ENCODE measurements at regions not wholly inside any gene's neighbourhood (a gene's known extent, or its start where the extent isn't known, plus 50 kb on each side); places are given as distances from the start of the nearest gene placed in this dataset.

GRCh38 chr1:87599569-87599968 lies 270.9 kb downstream of the LMO4 start:
- TF ChIP-seq CTCF (conservative IDR thresholded peaks at IDR 0.05 in 1 of 2, IDR thresholded peaks at IDR 0.05 in 1 of 2; ENCODE audit: extremely low read depth in 1 of 2, insufficient read depth in 1 of 2, low read depth in 1 of 2, low read length in 2 of 2) (no peak), EZH2 (IDR thresholded peaks at IDR 0.05; ENCODE audit: borderline replicate concordance, low read length) (no peak)
